Stimulated activated CD4-positive, alpha-beta T cell treated with anti-CD3 and anti-CD28 coated beads, Interleukin-15, amount 100 ng/mL, for 48 hours (primary cell): ENCODE measurements at regions not wholly inside any gene's neighbourhood (a gene's known extent, or its start where the extent isn't known, plus 50 kb on each side); places are given as distances from the start of the nearest gene placed in this dataset.
"Not testable (repeated sequence)": the region's sequence is repeated elsewhere in the genome, so short reads cannot be mapped to it uniquely, and the experiment has no call there.

Source experiments
- DNase-seq, 2 donors: peaks; one replicate each; pipeline ENCODE4 v3.0.0-alpha.2; 2020; ENCODE audit warnings: low read depth in 2 of 2

DNA sequence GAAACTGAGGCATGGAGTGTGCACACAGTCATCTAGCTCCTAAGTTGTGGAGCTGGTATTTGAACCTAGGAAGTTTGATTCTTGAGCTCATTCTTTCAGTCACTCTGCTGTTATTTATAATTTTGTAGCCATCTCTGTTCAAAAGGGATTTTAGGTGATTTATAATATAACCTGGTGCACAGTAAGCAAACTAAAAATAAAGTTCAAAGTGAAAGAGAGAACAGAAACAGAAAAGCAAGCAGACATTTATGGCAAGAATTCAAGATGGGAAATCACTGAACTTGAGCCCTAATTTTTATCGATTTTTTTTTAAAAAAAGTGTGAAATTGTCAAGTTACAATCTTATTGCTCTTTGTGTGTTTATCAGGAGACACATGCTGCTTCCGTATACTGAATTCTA lies 71.4 kb upstream of the SLC7A14 start:
- no peak for DNase-seq

DNA sequence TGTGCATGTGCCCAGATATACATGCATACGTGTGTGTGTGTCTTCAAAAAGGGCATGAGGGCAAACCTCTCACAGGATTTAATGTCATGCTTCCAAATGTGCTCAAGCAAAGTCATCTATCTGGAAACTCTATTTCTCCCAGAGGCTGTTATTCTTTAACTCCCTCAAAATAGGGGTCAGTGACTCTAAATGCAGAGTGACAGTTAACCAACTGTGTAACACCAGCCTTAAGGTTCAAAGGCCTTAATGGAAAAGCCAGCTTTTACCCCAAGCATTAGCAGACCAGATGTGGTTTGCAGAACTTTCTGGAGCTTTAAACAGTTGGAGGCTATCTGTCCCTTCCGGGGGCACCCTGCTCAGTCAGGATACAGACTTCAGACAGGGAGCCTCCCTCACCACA lies 70.4 kb upstream of the SLC7A14 start:
- no peak for DNase-seq

DNA sequence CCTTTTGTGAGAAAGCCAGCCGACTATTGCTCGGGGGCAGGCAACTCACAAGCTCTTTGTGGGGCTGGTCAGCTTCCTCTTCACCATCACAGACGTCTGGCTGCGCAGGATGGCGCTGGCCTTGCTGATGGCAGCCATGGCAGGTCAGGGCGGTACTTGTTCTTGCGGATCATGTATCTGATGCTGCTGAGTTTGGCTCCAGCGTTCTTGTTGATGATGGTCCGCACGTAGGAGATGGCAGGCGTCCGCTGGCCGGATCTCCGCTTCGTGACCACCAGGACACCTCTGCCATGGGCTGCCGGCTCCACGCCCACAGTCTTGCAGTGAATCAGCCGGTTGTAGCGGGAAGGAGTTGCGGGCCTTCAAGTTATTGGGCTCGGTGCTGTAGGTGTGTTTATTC lies 67.9 kb upstream of the SLC7A14 start:
- DNase-seq, result no peak

DNA sequence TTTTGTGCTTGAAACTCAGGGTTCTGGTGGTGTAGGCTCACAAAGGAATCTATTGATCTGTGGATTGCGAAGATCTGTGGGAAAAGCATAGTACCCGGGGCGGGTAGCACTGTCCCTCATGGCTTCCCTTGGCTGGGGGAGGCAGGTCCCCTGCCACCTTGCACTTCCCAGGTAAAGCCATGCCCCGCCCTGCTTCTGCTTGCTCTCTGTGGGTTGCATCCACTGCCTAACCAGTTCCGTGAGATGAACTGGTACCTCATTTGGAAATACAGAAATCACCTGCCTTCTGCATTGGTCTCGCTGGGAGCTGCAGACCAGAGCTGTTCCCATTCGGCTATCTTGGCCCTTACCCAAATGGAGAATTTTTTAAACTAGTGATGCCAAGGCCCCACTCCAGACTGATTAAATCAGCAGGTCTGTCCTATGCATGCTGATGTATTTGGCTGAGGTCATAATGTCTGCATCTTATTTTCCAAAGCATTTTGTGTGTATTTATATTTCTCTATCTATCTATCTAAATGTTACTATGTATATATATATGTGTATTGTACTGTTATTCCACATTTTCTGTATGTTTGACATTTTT lies 65.5 kb upstream of the SLC7A14 start:
- DNase-seq, result no peak

DNA sequence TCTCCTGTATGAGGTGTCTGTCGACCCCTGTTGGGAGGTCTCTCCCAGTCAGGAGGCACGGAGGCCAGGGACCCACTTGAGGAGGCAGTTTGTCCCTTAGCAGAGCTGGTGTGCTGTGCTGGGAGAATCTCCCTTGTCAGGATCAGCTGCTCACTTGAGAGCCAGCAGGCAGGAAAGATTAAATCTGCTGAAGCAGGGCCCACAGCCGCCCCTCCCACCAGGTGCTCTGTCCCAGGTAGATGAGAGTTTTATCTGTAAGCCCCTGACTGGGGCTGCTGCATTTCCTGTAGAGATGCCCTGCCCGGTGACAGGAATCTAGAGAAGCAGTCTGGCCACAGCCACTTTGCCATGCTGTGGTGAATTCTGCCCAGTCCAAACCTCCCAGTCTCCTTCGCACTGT lies 64.7 kb upstream of the SLC7A14 start:
- DNase-seq, result not testable (repeated sequence)

DNA sequence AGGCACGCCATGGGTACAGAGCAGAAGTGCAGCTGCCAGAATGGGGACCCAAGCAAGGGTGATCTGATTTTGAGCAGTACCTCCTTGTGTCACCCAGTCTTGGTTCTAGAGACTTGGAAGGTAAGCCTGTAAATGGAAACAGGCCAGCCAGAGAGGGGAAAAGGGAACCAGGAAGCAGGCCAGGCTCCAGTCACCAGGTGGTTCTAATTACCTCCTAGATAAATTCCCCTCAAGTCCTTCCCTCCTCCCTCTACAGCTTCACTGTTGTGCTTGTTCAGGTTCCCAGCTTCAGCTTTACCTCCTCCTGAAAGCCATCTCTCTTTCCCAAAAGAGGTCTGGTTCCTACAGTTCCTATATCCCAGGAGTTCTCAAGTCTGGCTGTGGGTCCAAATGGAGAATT lies 58.8 kb upstream of the SLC7A14 start:
- no peak for DNase-seq

DNA sequence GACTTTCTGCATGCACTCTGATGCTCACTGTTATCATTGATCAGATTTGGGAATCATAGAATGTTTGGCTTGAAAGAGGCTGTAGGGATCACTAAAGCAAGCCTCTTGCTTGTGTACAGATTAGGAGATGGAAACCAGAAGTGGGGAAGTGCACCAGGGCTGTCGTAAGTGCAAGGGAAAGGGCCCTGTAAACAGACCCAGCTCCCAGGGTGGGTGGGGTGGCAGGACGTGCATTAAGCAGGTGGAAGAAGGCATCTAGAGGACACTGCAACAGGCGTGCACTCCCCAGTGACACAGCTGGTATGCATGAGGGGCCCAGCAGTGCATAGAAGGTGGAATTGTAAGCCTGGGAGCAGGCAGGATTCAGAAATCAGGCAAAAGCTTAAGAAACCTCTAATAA lies 58.0 kb upstream of the SLC7A14 start:
- no peak for DNase-seq

DNA sequence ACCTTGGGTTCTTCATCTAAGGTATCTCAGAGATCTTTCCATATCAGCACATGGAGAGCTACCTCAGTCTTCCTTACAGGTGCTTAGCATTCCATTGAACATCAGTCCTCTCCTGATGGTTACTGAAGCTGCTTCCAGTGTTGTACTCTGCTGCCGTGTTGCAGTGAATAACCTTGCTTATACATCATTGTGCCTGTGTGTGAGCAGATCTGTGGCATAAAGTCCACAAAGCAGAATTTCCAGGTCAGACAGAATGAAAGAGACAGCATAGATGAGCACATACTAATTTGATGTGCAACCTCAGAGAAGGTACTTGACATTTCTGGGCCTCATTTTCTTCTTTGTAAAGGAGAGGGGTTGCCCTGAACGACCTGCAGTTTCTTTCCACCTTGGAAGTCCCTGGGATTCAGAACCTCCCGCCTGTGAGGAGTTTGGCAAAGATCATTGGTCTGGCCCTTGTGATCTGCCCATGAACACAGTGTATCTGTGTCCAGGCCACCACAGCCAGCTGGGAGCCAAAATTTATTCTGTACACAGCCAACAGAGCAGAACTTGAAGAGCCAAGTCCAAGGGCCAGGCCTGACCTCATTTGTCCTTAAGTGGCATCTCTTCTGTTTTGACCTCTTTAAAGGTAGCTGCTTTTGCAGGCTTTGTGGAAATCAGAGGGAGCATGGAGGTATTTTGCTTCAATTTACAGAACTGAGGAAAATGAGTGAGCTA lies 57.2 kb upstream of the SLC7A14 start:
- DNase-seq, result no peak

DNA sequence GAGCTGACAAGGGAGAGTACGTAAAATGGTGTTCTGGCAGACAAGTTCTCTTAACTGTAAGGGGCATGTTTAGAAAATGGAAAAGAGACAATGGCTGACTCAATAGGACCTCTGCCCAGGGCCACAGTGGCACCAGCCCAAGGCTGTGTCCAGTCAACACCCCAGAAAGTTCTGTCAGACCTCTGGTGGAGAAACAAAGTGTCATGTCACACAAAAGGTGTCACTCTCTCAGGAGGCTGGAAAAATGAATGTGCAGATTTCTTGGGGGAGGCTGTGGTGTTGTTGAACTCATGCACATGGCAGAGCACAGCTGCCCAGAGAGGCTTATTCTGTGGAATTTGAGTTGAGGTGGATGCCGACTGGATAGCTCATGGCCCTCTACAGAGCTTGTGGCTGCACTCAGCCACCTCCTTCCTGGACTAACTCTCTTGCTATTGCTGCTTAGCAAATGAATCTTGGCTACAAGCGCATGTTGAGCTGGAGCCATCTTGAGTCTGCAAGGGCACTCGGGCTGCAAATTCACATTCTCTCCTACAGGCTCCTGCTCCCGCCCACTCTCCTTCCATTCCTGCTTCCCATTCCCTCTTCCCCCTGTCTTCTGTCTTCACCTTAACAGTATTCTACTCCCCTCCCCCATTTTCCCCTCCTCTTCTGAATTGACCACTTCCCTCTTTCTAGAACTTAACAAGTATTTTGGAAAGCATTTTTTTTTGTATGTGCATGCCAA lies 55.8 kb upstream of the SLC7A14 start:
- DNase-seq, result no peak

DNA sequence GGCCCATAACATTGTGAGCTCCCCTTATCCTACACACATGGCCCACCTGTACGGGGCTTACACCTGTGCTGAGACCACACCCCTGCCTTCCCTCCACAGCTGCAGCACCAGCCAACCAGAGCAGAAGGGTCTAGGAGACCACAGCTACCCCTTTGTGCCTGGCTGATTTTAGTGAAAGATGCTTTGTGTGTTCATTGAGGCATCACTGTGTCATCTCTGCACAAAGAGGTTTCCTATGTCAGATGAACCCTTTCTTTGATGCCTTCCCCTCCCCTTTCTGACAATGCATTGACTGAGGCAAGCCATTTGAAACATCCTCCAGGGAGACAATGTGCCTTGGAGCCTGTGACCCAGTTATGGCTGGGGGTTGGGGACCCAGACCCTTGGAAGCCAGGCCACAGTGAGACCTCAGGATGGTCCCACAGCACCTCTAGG lies 54.9 kb upstream of the SLC7A14 start:
- no peak for DNase-seq

DNA sequence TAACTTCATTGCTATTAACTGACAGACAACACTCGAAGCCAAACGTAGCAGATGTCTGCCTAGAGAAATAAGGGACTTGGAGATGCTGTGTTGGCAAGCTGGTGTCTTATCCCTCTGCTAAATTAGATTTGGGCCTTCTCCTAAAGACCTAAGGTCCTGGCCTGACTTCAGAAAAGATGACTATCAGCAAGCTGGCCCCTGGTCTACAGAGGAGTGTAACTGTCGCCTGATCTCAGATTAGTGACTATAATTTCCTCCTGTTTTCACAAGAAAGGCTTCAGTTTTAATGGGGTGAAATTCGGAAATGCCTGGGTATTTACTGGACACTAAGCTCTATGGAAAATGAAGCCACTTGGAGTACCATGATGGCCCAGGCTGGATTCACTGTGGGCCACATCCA lies 53.1 kb upstream of the SLC7A14 start:
- no peak for DNase-seq

DNA sequence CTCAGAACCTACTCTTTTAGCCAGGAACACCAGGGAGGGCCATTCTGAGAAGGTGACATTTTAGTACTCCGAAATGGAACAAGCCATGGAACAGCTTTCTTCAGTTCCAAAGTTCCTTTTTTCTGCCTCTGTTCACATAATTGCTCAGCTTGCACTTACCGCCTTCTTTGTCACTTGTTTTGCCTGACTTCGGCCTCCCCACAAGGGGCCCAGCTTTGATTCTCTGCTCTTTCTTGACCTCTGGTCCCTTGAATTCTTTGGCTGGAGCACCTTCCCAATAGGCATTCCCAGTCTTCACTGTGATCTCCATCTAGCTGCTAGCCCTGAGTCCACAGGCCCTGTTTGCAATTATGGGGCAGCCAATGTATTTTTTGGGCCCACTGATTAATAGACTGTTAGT lies 51.4 kb upstream of the SLC7A14 start:
- DNase-seq, result no peak

DNA sequence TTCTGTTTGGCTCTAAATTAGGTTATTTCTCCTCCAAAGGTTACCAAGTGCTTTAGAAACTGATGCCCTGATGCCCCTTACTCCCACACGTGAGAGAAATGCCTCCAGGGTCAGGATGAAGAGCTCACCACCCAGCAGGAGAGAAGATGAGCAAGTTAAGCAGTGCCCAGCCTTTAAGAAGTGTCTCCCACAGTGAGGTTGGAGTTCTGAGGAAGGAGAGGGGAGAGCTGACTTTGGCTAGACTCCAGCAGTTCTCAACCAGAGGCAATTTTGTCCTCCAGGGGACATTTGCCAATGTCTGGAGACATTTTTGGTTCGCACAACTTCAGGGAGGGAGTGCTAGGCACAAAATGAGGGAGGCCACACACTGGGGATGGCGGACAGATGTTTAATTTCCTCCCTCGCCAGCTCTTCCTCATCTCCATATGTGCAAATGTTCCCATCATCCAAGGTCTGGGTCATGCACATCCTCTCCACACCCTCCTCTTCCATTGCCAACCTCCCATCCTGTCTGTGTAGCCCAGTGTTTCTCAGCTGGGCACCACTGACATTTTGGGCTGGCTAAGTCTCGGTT lies 50.6 kb upstream of the SLC7A14 start:
- DNase-seq, result no peak
